ENCODE measurements at regions not wholly inside any gene's neighbourhood (a gene's known extent, or its start where the extent isn't known, plus 50 kb on each side); places are given as distances from the start of the nearest gene placed in this dataset.

DNA sequence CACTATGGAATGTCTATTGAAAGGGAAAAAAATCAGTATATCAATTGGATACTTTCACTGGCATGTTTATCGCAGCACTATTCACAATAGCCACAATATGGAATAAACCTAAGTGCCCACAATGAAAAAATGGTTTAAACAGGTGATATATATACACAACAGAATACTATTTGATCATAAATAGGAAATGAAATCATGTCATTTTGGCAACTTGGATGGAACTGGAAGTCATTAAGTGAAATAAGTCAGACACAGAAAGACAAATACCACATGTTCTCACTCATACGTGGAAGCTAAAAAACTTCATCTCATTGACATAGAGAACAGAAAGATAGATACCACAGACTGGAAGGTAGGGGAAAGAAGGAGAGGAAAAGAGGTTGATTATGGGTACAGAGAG, 471.6 kb upstream of the FTMT start:
- no peak for DNase-seq (ENCODE audit: low spot score)
- no peak for TF ChIP-seq CTCF (IDR thresholded peaks at IDR 0.05; ENCODE audit: extremely low read depth, missing control alignments)

DNA sequence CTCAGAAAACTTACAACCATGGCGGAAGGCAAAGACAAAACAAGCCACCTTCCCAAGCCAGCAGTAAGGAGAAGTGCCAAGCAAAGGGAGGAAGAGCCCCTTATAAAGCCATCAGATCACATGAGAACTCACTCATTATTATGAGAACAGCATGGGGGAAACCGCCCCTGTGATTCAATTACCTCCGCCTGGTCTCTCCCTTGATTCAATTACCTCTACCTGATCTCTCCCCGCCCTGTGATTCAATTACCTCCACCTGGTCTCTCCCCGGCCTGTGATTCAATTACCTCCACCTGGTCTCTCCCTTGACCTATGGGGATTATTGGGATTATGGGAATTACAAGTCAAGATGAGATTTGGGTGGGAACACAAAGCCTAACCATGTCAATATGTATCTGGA, 467.3 kb upstream of the FTMT start:
- DNase-seq (ENCODE audit: low spot score): no peak
- TF ChIP-seq CTCF (IDR thresholded peaks at IDR 0.05; ENCODE audit: extremely low read depth, missing control alignments): no peak

GRCh38 chr5:121386334-121386733, 465.3 kb upstream of the FTMT start:
- no peak for DNase-seq (ENCODE audit: low spot score)
- no peak for TF ChIP-seq CTCF (IDR thresholded peaks at IDR 0.05; ENCODE audit: extremely low read depth, missing control alignments)

DNA sequence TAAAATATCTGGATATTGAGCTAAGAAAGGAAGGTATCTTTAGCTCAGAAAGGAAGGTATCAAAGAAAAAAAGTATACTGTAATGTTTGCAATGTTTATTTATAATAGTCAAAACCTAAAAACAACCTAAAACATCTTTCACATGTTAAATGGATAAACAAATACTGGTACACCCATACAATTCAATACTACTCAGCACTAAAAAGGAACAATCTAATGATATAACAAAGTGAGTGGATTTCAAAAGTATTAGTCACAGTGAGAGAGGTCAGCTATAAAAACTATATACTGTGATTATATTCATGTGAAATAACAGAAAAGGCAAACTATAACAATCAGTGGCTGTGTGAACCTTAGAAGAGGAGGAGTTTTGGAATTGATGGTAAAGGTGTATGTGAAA, 455.0 kb upstream of the FTMT start:
- no peak for TF ChIP-seq CTCF (IDR thresholded peaks at IDR 0.05; ENCODE audit: extremely low read depth, missing control alignments)
- DNase-seq (ENCODE audit: low spot score): no peak

DNA sequence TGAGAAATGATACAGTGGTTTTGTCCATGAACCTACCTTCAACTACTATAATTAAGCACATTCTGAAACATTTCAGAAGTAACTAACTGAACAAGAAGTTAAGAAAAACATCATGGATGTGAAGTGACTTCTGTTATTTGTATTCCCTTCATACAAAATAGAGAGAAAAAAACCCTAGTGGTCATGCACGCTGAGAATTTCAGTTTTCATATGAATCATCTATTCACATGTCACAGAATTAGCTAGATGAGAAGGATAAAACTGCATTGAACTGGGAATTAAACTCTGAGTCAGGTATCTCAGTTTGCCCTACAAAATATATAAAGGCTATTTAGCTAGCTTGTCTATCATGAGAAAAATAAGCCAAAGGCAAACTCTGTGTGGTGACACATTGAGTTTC, 451.8 kb upstream of the FTMT start:
- peak; percentile 15 for DNase-seq (ENCODE audit: low spot score)
- TF ChIP-seq CTCF (IDR thresholded peaks at IDR 0.05; ENCODE audit: extremely low read depth, missing control alignments): no peak

GRCh38 chr5:121408778-121409177, 442.9 kb upstream of the FTMT start:
- TF ChIP-seq CTCF (IDR thresholded peaks at IDR 0.05; ENCODE audit: extremely low read depth, missing control alignments): no peak
- no peak for DNase-seq (ENCODE audit: low spot score)

GRCh38 chr5:121415270-121415669, 436.4 kb upstream of the FTMT start:
- no peak for DNase-seq (ENCODE audit: low spot score)
- TF ChIP-seq CTCF (IDR thresholded peaks at IDR 0.05; ENCODE audit: extremely low read depth, missing control alignments): no peak

Data from GM20000 (cell line).